Inflammatory macrophage treated with lipopolysaccharide for 1 hour (primary cell): ENCODE measurements at regions not wholly inside any gene's neighbourhood (a gene's known extent, or its start where the extent isn't known, plus 50 kb on each side); places are given as distances from the start of the nearest gene placed in this dataset.
A peak's percentile ranks its signal among the peaks of the same experiment; 100 is the strongest.
"Not testable (repeated sequence)": the region's sequence is repeated elsewhere in the genome, so short reads cannot be mapped to it uniquely, and the experiment has no call there.

Source experiments
- DNase-seq, 2 donors: peaks; one replicate each; pipeline ENCODE4 v3.0.0-alpha.2; 2020 to 2022

- no peak for DNase-seq
Measured at GRCh38 chr13:75175575-75175974, 306.4 kb downstream of the TBC1D4 start.

- DNase-seq = not testable (repeated sequence)
Measured at GRCh38 chr13:75175097-75175496, 306.9 kb downstream of the TBC1D4 start.

GRCh38 chr13:75174481-75174880 lies 307.5 kb downstream of the TBC1D4 start:
- no peak for DNase-seq

GRCh38 chr13:75173457-75174356 lies 308.3 kb downstream of the TBC1D4 start:
- no peak for DNase-seq

GRCh38 chr13:75170311-75170710 lies 311.7 kb downstream of the TBC1D4 start:
- no peak for DNase-seq

- DNase-seq = no peak
Measured at GRCh38 chr13:75165543-75166230, 316.3 kb downstream of the TBC1D4 start.

GRCh38 chr13:75161804-75162203 lies 320.2 kb downstream of the TBC1D4 start:
- DNase-seq = no peak

- DNase-seq = no peak
Measured at GRCh38 chr13:75160984-75161383, 321.0 kb downstream of the TBC1D4 start.

- DNase-seq = no peak
Measured at GRCh38 chr13:75154331-75154730, 327.6 kb downstream of the TBC1D4 start.

- DNase-seq = peak; percentile 13 to 22
Measured at GRCh38 chr13:75153834-75154233, 328.1 kb downstream of the TBC1D4 start.

- peak in 1 of 2 donors; percentile 2 for DNase-seq
Measured at GRCh38 chr13:75153386-75153785, 328.6 kb downstream of the TBC1D4 start.

- DNase-seq = no peak
Measured at GRCh38 chr13:75151081-75151643, 330.8 kb downstream of the TBC1D4 start.

GRCh38 chr13:75149776-75150175 lies 332.2 kb downstream of the TBC1D4 start:
- no peak for DNase-seq

GRCh38 chr13:75147946-75148345 lies 334.0 kb downstream of the TBC1D4 start:
- DNase-seq = no peak

GRCh38 chr13:75146436-75146835 lies 335.5 kb downstream of the TBC1D4 start:
- no peak for DNase-seq

GRCh38 chr13:75145927-75146326 lies 336.0 kb downstream of the TBC1D4 start:
- DNase-seq = no peak

GRCh38 chr13:75139291-75139690 lies 342.7 kb downstream of the TBC1D4 start:
- DNase-seq = no peak

- DNase-seq = no peak
Measured at GRCh38 chr13:75137911-75138571, 343.9 kb downstream of the TBC1D4 start.

- DNase-seq = no peak
Measured at GRCh38 chr13:75136151-75136550, 345.8 kb downstream of the TBC1D4 start.

GRCh38 chr13:75135325-75135825 lies 346.6 kb downstream of the TBC1D4 start:
- DNase-seq = no peak

- DNase-seq = no peak
Measured at GRCh38 chr13:75132701-75133695, 349.0 kb downstream of the TBC1D4 start.

- DNase-seq = no peak
Measured at GRCh38 chr13:75129331-75129730, 352.6 kb downstream of the TBC1D4 start.
